ENCODE measurements at regions not wholly inside any gene's neighbourhood (a gene's known extent, or its start where the extent isn't known, plus 50 kb on each side); places are given as distances from the start of the nearest gene placed in this dataset.

- no peak for DNase-seq
Measured at GRCh38 chr1:244220410-244220809, 169.3 kb downstream of the ZBTB18 start.

GRCh38 chr1:244221991-244222390 is 170.9 kb downstream of the ZBTB18 start:
- no peak for DNase-seq

- no peak for DNase-seq
Measured at GRCh38 chr1:244224487-244225430, 173.7 kb downstream of the ZBTB18 start.

- no peak for DNase-seq
Measured at GRCh38 chr1:244226435-244226834, 175.4 kb downstream of the ZBTB18 start.

- DNase-seq, result no peak
Measured at GRCh38 chr1:244230470-244230869, 179.4 kb downstream of the ZBTB18 start.

- DNase-seq, result no peak
Measured at GRCh38 chr1:244231193-244231571, 180.1 kb downstream of the ZBTB18 start.

GRCh38 chr1:244231572-244232315 is 180.7 kb downstream of the ZBTB18 start:
- DNase-seq, result no peak

GRCh38 chr1:244234009-244234643 is 183.0 kb downstream of the ZBTB18 start:
- DNase-seq, result no peak

- DNase-seq, result no peak
Measured at GRCh38 chr1:244235157-244235556, 184.1 kb downstream of the ZBTB18 start.

GRCh38 chr1:244236101-244236500 is 185.0 kb downstream of the ZBTB18 start:
- no peak for DNase-seq

GRCh38 chr1:244236721-244237120 is 185.6 kb downstream of the ZBTB18 start:
- no peak for DNase-seq

GRCh38 chr1:244237445-244237844 is 186.4 kb downstream of the ZBTB18 start:
- no peak for DNase-seq

- DNase-seq, result no peak
Measured at GRCh38 chr1:244239261-244239770, 188.2 kb downstream of the ZBTB18 start.

- no peak for DNase-seq
Measured at GRCh38 chr1:244241438-244241837, 190.4 kb downstream of the ZBTB18 start.

GRCh38 chr1:244242446-244242845 is 191.4 kb downstream of the ZBTB18 start:
- no peak for DNase-seq

- DNase-seq, result no peak
Measured at GRCh38 chr1:244246334-244246733, 195.3 kb downstream of the ZBTB18 start.

GRCh38 chr1:244248426-244248825 is 197.3 kb downstream of the ZBTB18 start:
- DNase-seq, result no peak

- DNase-seq, result no peak
Measured at GRCh38 chr1:244252211-244252610, 199.5 kb downstream of the ADSS2 start.

GRCh38 chr1:244254467-244254866 is 197.2 kb downstream of the ADSS2 start:
- DNase-seq, result no peak

GRCh38 chr1:244255426-244255965 is 196.2 kb downstream of the ADSS2 start:
- DNase-seq, result no peak

- no peak for DNase-seq
Measured at GRCh38 chr1:244256086-244256676, 195.5 kb downstream of the ADSS2 start.

GRCh38 chr1:244264163-244264562 is 187.5 kb downstream of the ADSS2 start:
- DNase-seq, result no peak

Data from skin of body (tissue), 1 donor.